HG02588 (cell line): ENCODE measurements at regions not wholly inside any gene's neighbourhood (a gene's known extent, or its start where the extent isn't known, plus 50 kb on each side); places are given as distances from the start of the nearest gene placed in this dataset.

Source experiments
- ATAC-seq: cut with Tn5 transposase; IDR thresholded peaks from one replicate; pipeline ENCODE4 v1.9.1; 2021; ENCODE audit warnings: mild to moderate bottlenecking, moderate library complexity; ENCODE audit not compliant: unreplicated experiment

DNA sequence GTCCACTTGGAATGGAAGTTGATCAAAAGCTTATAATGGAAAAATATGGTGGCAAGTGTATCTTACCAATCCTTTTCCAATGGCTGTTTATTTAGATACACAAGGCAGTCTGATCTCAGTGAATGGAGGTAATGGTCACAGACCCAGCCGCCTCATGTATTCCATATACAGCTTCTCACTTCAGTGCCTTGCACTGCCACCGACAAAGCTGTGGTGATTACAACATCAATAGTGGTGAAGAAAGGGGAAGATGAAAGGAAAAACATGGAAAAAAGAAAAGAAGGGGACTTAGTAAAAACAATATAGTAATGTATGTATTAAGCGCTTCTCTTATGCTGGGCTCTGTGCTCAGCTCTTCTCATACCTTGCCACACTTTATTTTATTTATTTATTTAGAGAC, 297.3 kb upstream of the RASA1 start:
- ATAC-seq = no peak

- peak; percentile 43 for ATAC-seq
Observed at GRCh38 chr5:86971034-86971571, 296.6 kb upstream of the RASA1 start.

- ATAC-seq = no peak
Observed at GRCh38 chr5:86974955-86975354, 292.7 kb upstream of the RASA1 start.

- no peak for ATAC-seq
Observed at GRCh38 chr5:86977190-86977589, 290.5 kb upstream of the RASA1 start.

GRCh38 chr5:86977808-86978207, 289.9 kb upstream of the RASA1 start:
- no peak for ATAC-seq

GRCh38 chr5:86979811-86980411, 287.8 kb upstream of the RASA1 start:
- ATAC-seq = no peak

DNA sequence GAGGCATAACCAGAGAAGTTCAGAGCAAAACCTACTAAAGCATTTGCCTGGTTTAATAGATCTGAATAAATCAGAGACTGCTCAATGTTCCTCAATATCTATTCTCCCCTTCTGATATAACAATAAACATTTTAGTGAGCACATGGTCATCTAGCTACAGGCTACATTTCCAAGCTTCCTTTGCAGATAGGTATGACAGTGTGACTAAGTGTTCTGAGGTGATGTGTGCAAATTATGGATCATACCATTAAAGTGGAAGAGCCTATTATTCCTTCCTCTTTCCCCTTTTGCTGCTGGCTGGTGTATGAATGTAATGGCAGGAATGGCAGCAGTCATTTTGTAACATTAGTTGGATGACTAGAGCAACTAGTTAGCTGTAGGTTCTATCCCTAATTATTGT, 285.8 kb upstream of the RASA1 start:
- no peak for ATAC-seq

DNA sequence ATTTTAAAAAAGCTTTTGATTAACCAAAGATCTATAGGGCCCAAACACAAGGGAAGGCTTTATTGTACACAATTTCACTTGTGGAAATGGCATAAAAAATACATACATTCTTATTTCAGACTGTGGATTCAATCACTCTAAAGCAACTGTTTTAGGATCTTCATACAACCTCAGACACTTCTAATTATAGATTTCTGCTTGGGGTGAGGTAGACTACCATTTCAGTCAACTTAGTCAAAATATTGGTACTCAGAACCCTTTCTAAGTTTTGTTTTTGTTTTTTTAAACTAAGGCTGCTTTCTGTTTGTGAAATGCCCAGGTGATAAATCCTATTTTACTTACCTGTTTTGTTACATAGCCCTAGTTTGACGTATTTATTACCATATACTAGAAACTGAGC, 284.5 kb upstream of the RASA1 start:
- ATAC-seq = no peak

DNA sequence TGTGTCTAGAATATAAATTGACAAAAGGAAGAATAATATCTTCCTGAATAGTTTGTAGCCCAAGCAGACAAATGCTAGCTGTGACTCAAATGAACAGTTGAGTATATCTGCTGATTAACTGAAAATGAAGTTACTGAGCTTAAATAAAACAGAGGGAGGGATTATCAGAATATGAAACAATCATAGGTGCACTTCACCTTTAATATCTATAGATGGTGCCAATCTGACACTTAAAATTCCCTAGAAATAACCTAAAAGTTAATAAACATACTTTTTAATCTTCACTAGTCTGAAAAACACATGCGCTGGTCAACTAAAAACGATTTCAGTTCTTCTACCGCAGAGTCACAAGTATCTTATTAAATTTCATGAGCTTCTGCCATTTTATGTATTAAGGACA, 280.8 kb upstream of the RASA1 start:
- ATAC-seq = no peak

DNA sequence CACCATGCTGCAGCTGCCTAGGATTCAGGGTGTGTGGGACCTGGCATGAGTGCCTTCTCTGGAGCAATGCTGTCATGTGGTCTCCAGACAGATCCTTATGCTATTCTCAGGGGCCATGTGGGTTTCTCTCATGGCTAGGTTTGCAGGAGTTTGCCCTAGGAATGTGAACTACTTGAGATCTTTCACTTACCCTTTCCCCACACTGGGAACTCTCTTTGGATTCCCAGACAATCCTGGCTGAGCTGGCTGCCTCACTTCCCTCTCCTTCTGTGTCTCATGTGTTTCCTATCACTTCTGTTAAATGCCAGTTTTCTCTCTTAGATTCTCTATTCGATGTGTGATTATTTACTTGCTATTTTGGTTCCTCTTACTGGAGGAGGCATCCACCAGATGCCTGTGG, 270.2 kb upstream of the RASA1 start:
- no peak for ATAC-seq

GRCh38 chr5:86999951-87000350, 267.7 kb upstream of the RASA1 start:
- ATAC-seq = no peak

GRCh38 chr5:87002485-87002884, 265.2 kb upstream of the RASA1 start:
- no peak for ATAC-seq

- ATAC-seq = no peak
Observed at GRCh38 chr5:87004101-87004500, 263.6 kb upstream of the RASA1 start.

- no peak for ATAC-seq
Observed at GRCh38 chr5:87007737-87008136, 259.9 kb upstream of the RASA1 start.

- no peak for ATAC-seq
Observed at GRCh38 chr5:87008751-87009560, 258.7 kb upstream of the RASA1 start.

DNA sequence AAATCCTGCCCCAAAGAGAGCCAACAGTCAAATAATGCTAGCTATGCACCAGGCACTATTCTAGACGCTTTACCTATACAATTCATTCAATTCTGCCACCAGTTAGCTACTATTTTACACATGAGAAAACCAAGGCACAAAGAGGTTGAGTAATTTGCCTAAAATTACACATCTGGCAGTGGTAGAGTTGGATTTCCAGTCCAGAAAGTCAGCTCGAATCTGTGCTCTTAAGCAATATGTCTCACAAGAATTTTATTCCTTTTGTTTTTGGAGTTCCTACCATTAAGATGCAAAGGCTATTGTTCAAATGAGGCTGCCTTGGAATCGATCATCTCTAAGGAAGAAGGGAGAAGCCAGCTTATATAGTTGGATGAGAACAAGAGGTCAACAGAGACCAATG, 256.9 kb upstream of the RASA1 start:
- ATAC-seq = no peak

DNA sequence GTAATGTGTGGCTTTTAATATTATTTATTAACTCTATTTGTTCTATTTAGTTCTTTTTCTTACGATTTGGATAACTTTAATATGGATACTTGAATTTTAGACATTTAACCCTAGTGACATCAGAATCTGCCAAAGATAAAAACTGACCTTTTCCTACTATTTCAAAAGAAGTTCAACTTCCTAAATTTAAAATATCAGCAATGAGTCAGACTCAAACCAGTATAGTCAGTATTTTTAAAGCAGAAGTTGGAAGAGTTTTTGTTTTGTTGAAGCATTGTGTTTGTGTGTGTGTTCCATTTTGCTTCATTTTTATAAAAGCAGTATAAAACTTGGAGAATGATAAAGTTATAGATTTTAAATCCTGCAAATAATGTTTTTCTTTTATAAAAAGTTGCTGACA, 251.8 kb upstream of the RASA1 start:
- no peak for ATAC-seq

DNA sequence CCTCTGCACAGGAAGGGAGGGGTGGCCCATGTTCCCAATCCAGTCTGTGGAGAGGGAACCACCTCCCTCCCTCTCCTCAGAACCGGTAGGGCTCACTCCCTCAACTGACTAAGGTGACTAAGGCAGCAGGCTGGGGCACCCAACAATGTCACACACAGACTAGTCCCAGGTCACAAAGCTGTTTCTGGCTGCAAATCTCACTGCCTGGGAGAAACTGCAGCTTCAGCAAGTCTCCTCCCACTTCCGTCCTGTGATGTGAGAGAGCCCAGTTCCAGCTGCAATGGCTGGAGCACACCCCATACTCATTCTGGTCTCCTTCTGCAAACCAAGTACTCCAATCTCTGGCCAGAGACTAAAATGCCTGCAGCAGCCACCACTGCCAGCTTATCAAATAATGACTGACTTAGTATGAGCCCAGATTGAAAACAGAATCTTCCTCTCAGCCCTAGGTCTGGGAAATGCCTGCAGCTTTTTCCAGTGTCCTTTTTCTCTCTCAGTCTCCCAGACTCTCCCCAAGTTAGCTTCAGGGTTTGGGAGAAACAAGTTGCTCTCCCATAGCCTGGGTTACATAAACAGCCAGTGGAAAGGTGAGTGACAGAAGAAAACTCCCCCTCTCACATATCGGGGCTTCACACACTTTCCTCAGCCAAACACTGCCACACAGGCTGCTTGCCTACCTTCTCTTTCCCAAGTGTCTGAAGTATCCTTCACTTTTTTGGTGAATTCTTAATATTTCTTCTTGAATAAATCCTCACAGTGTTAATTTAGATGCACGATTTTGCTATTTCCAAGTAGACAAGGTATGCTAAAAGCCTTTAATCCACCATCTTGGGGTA, 247.4 kb upstream of the RASA1 start:
- peak; percentile 86 for ATAC-seq

GRCh38 chr5:87022415-87022814, 245.3 kb upstream of the RASA1 start:
- ATAC-seq = no peak

GRCh38 chr5:87027570-87027969, 240.1 kb upstream of the RASA1 start:
- no peak for ATAC-seq

- ATAC-seq = no peak
Observed at GRCh38 chr5:87029951-87030350, 237.7 kb upstream of the RASA1 start.

GRCh38 chr5:87030699-87031098, 237.0 kb upstream of the RASA1 start:
- ATAC-seq = no peak
